NB4 (cell line): ENCODE measurements at regions not wholly inside any gene's neighbourhood (a gene's known extent, or its start where the extent isn't known, plus 50 kb on each side); places are given as distances from the start of the nearest gene placed in this dataset.

Experiments
- MYC ChIP-seq: IDR thresholded peaks from 2 replicates; pipeline ENCODE4 v1.6.1; 2011; ENCODE audit warnings: low read depth, low read length
- POLR2A ChIP-seq: IDR thresholded peaks from 2 replicates; pipeline ENCODE4 v1.6.1; 2011; ENCODE audit warnings: mild to moderate bottlenecking; ENCODE audit not compliant: insufficient read length; ENCODE audit errors: extremely low read depth
- TF ChIP-seq, protein P1 (sequence below): IDR thresholded peaks from one replicate; pipeline ENCODE4 v1.5.1; 2012; ENCODE audit warnings: low read depth, low read length
- TF ChIP-seq, protein P2 (sequence below): IDR thresholded peaks from 2 replicates; pipeline ENCODE4 v1.6.1; 2011; ENCODE audit warnings: low read depth, low read length

DNA sequence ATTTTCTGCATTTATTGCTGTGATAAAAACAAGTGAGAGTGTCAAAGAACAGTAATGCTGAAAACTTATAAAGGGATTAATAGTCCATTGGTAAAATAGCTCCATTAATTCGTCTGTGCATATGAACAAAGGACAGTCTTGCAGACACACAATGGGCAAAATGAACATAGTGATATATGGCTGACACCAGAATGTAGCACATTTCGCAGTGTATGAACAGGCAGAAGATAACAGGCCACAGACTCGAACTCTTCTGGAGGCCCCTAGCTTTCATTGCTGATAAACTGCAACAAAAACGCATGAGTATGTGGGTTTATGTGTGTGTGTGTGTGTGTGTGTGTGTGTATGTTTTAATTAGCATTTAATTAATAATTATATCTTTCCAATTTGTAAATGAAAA is 354.8 kb downstream of the TAF11L14 start:
- TF ChIP-seq, protein P1, sequence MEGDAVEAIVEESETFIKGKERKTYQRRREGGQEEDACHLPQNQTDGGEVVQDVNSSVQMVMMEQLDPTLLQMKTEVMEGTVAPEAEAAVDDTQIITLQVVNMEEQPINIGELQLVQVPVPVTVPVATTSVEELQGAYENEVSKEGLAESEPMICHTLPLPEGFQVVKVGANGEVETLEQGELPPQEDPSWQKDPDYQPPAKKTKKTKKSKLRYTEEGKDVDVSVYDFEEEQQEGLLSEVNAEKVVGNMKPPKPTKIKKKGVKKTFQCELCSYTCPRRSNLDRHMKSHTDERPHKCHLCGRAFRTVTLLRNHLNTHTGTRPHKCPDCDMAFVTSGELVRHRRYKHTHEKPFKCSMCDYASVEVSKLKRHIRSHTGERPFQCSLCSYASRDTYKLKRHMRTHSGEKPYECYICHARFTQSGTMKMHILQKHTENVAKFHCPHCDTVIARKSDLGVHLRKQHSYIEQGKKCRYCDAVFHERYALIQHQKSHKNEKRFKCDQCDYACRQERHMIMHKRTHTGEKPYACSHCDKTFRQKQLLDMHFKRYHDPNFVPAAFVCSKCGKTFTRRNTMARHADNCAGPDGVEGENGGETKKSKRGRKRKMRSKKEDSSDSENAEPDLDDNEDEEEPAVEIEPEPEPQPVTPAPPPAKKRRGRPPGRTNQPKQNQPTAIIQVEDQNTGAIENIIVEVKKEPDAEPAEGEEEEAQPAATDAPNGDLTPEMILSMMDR = no peak
- TF ChIP-seq, protein P2, sequence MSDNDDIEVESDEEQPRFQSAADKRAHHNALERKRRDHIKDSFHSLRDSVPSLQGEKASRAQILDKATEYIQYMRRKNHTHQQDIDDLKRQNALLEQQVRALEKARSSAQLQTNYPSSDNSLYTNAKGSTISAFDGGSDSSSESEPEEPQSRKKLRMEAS = no peak
- TF ChIP-seq POLR2A (no peak), MYC (no peak)
